Heart left ventricle (tissue), 13 donors: ENCODE measurements at regions not wholly inside any gene's neighbourhood (a gene's known extent, or its start where the extent isn't known, plus 50 kb on each side); places are given as distances from the start of the nearest gene placed in this dataset.

Experiments
- CTCF ChIP-seq, 12 donors: fragments of 200-600 bp; sonication (generic) in 4 of 12; IDR thresholded peaks; one replicate each; pipeline versions ENCODE4 v1.5.0 to v1.8.0; 2018 to 2022; ENCODE audit warnings: antibody characterized with exemption in 12 of 12, mild to moderate bottlenecking in 5 of 12
- POLR2A ChIP-seq, 2 donors: fragments of 450-650 bp; IDR thresholded peaks; one replicate each; pipeline ENCODE4 v1.6.1; 2017; ENCODE audit warnings: antibody characterized with exemption in 2 of 2, mild to moderate bottlenecking in 2 of 2, moderate library complexity in 2 of 2
- donor health status: ischemic (EF 13 %, LVEDD 7.1; RV severe dilation, severe dysfunction).
- donor health status: DM: no; HTN: yes; CAD: no.
- donor health status: DM: no; HTN: no; CAD: no.
- donor health status: ischemic (EF 25% LVEDD 6.9; RV normal size, moderate dysfunction).
- donor health status: ischemic (EF 25% LVEDD 5.7; RV mildly dilated, moderate dysfunction).
- donor health status: ischemic (EF 35%, LVEDD 5.7; RV mildly dilated, moderate dysfunction).
- donor health status: nonischemic (EF 11% LVEDD 7.7; RV severe dilation, severe dysfunction).
- donor health status: DM: yes; HTN: yes; CAD: no.
- donor health status: PGD.
- donor health status: ischemic (EF 29% LVEDD 5.4; RV normal size, mild dysfunction).
- donor health status: nonischemic (EF 23%, LVEDD 6.1; RV moderate dilation, normal function).

GRCh38 chr16:66165879-66166278 is 200.6 kb upstream of the CDH5 start:
- no peak for TF ChIP-seq CTCF (IDR thresholded peaks at IDR 0.05)
- no peak for TF ChIP-seq POLR2A (IDR thresholded peaks at IDR 0.05)
